GM18505 (cell line): ENCODE measurements at regions not wholly inside any gene's neighbourhood (a gene's known extent, or its start where the extent isn't known, plus 50 kb on each side); places are given as distances from the start of the nearest gene placed in this dataset.
"Not testable (repeated sequence)": the region's sequence is repeated elsewhere in the genome, so short reads cannot be mapped to it uniquely, and the experiment has no call there.

ENCODE experiments used
- ATAC-seq: cut with Tn5 transposase; IDR thresholded peaks from one replicate; pipeline ENCODE4 v1.9.1; 2021; ENCODE audit not compliant: unreplicated experiment
- POLR2A ChIP-seq: IDR thresholded peaks from 4 replicates; pipeline ENCODE4 v1.6.1; 2011; ENCODE audit warnings: borderline replicate concordance; ENCODE audit not compliant: insufficient read depth, insufficient read length; ENCODE audit errors: extremely low read depth

DNA sequence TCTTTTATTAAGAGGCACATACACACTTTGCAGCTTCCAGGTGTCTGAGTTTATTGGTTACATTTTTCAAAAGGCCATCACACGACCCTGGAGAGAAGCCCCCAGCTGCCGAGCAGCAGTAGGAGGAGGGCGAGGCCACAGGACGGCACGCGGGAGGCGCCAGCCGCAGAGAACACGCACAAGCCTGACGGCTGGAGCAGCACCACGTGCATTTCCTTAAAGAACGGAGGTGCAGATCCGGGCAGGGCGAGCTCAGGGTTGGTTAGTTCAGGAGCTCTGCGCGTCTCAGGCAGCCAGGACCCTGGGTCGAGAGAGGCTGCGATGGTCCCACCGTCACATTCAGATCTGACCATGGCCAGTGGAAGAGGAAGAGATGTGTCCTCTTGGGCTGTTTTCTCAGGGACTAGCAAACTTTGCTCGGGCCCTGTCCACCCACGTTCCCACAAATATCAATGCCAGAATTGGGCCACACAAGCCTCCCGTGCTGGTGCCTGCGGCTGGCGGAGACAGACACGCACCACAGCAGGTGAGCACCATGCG lies 121.4 kb upstream of the AFDN start:
- no peak for ATAC-seq
- TF ChIP-seq POLR2A: no peak

DNA sequence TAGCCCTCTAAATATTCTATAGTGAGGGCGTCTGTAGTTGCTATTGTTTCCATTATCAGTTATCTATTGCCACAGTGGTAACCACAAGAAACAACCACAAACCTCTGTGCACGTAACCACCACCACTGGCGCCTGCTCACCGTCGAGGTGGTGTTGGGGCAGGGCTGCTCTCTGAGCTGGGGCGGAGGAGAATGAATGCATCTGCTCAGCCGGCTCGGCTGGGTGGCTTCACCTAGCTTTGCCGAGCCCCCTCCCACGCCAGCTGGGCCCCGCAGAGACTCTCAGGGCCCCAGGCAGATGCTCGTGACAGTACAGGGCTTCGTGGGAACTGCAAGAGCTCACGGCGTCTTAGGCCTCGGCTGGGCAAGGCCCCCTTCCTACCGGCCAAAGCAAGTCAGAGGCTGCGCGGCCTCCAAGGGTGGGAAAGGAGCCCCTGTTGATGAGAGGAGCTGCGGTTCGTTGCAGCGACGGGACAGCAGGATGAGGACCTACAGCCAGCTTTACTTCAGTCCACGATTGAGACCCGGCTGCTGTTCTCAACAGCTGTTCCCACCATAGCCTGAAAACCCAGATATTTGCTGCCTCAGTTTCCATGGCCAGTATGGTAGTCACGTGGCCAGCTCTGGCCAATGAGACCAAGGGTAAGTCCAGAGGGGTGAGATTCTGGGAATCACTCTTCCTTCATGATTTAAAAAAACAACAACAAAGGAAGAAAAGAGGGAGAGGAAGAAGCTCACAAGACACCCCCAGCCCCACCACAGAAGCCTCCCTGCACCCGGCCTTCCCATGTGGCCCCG lies 120.2 kb upstream of the AFDN start:
- no peak for TF ChIP-seq POLR2A
- peak; percentile 96 for ATAC-seq

DNA sequence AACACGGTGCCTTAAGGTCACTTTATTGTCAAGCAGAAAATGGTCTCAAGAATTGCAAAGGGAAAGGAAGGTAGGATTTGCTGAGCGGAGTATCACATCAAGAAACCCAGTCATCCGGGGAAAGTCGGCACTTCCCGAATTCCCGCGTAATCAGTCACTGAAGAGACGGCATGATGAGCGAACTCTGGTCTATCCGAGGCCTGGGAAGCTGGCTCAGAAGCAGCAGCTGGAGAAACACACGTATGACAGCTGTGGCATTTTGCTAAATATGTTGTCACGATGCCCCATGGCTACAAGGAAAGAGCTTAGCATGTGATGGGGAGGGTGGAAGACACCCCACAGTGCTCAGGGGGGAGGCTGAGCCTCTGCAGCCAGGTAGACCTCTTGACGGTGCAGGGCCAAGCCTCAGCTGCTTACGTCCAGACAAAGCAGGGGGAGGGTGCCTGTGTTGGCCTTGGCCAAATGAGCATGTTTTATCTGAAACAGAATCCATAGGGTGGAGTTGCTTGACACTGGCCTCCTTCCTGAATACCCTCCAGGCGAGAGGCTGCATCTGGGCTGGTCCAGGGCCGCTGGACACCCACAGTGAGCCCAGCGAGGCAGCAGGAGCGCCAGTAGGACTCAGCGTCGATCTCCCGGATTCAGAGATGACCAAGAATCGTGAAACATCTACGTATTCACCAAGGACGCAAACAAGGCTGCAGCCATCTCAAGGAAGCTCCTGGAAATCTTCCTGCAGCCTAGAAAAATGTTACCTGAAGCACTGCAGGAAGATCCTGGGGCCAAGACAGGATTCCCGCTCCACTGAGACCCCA lies 118.8 kb upstream of the AFDN start:
- ATAC-seq: no peak
- TF ChIP-seq POLR2A: no peak

DNA sequence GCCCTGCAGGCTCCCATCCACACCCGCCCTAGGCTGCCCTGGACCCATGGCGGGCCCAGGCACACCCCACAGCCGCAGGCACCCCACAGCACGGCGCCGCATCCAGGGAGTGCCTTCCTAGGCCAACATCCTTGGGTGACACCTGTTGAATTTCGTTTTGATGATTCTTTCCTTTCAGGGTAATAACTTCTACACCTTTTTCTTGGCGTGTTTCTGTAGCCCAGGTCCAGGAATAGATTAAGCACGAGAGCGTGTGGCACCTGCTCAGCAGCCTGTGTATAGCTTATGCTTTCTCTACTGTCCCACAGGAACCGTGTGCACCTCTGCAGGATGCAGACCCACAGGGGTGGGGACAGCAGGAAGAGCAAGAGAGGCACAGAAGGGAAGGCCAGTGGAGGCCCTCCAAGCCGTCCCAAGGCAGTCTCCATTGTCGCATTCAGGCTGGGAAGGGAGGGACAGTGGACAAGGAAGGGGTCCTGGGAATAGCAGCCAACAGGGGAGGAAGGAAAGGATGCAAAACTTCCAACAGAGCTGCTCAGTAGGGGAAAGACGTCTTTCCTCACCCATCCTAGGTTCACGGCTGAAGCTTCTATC lies 118.1 kb upstream of the AFDN start:
- no peak for ATAC-seq
- no peak for TF ChIP-seq POLR2A

DNA sequence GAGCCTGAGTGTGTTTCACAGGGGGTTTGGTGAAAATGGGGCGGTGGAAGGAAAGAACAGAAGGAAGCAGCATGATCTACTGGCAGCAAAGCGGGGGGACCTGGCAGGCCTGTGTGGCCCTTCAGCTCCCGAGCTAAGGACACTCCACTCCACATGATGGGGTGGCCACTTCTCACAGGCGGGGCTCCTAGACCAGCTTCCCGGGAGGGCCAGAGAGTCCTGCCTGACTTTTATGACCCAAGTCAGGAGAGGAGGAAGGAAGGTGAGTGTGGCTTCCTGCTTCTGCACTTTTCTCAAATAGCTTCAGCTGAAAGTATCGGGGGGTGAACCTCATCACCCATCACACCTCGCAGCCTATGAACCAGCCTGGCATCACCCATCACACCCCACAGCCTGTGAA lies 117.5 kb upstream of the AFDN start:
- no peak for TF ChIP-seq POLR2A
- ATAC-seq: no peak

DNA sequence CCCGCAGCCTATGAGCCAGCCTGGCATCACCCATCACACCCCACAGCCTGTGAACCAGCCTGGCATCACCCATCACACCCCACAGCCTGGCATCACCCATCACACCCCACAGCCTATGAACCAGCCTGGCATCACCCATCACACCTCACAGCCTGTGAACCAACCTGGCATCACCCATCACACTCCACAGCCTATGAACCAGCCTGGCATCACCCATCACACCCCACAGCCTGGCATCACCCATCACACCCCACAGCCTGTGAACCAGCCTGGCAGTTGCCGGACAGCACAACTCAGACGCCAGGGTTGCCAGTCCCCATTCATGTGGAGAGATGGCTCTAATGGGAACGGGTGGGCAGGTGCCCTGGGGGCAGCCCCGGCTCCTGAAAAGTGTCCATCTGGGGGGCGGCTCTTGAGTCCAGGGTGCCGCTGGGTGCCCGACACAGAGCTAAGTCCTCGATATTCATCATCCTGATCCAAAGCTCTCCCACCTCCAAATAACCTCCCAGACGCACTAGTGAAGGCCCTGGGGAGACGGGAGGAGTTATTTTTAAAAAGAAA lies 116.9 kb upstream of the AFDN start:
- ATAC-seq: not testable (repeated sequence)

DNA sequence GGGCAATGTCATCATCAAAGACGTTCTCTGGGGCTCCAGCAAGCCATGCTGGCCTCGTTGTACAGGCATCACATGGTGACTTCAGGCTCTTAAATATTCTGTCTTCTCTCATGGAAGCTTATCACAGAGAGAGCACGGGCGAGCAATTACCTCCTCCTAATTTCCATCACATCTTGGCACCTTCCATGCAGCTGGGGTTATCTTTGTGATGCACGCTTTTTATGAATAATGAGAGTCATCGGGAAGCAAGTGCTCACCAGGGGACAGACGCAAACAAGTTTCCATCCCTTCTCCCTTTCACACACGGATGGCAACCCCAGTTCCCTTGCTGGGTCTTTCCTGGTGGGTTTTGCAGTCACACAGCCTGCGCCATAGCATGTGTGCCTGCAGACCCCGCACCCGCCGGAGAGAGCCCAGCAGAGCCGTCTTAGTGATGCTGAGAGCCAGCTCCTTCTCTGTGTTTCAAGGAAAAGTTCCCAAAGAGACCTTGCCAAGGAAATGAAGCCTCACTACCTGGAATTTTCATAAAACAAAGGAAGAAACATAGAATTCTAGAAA lies 116.3 kb upstream of the AFDN start:
- TF ChIP-seq POLR2A: no peak
- no peak for ATAC-seq

DNA sequence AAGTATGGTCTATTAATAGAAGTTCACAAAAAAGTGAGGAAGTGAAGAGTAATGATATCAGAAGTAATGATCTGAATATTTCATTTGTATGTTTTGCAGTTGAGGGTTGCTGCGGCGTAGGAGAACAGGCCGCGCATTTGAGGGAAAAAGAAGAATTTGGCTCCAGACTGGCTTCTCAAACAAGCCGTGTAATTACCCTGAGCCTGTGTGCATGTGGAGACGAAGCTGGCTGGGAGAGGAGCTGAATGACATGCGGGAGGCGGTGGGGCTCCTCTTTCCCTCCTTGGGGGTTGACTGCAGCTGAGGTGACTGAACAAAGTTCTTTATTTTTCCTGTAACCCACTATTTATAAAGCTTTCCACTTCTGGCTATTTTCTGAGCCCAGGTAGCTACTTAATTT lies 115.5 kb upstream of the AFDN start:
- ATAC-seq: no peak
- TF ChIP-seq POLR2A: no peak

DNA sequence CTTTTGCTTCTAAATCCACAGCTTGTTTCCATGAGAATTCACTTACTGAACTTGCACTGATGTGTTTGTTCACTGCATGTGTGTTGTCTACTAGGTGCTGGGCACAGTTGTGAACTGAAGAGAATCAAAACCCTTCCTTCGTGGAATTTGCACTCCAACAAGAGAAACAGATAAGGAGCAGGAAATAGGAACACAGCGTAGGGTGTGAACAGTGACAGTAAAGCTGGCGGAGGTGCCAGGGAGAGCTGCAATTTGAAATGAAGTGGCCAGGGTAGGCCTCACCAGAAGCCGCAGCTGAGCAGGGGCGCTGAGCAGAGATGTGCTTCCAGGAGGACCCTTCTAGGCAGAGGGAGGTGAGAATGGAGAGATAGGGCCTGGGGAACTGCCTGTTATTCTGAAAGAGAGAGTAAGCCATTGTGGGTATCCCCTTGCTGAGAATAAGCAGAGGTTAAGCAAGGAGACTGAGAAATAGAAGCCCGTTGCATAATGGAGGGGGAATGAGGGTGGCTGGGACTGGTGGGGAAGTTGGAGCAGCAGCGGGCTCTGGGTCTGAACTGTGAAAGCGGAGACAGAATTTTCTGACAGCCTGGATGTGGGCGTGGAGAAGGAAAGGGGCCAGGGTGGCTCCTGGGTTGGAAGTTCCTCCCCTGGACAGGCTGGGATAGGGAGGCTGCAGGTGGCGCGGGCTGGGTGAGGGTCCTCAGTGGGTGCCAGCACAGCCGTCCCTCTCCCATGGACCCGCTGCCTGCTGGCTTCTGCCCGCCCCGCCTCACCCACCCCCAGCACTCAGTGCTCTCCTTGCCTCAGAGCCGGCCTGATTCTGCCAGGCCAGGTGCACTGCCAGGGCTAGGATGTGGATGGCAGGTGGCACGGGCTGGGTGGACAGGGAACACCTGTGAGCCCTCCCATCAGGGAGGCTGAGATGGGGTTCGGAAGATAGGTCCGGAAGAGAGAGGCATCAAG lies 114.7 kb upstream of the AFDN start:
- no peak for TF ChIP-seq POLR2A
- no peak for ATAC-seq

DNA sequence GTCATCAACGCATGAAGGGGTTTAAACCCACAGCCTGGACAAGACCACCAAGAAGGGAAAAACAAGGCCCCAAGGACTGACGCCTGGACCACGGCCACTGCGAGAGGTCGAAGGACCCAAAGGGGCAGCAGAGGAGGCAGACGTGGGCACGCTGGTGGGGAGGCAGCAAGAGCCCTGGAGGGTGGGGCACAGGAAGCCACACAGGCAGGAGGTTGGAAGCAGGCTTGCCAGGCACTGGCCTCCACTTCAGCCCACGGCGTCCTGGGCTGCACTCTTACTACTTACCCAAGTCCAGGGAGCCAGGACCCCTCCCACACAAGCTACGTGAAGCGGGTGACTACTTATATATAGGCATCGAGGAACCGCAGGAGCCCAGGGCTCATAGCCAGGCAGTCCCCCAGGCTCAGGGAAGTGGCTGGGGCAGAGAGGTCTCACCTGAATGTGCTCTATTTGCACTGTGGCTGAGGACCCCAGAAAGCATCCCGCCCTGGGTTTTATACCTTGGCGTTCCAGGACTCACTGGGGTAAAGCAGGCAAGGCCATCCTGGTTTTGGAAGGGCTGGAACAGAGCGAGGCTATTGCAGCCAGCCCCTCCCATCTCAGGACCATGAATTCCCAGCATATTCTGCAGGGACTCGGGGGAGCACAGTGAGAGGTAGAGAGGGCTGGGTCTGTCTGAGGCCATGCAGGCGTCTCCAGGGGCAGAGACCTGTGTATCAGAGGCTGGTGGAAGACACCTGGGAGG lies 113.8 kb upstream of the AFDN start:
- no peak for ATAC-seq
- no peak for TF ChIP-seq POLR2A

DNA sequence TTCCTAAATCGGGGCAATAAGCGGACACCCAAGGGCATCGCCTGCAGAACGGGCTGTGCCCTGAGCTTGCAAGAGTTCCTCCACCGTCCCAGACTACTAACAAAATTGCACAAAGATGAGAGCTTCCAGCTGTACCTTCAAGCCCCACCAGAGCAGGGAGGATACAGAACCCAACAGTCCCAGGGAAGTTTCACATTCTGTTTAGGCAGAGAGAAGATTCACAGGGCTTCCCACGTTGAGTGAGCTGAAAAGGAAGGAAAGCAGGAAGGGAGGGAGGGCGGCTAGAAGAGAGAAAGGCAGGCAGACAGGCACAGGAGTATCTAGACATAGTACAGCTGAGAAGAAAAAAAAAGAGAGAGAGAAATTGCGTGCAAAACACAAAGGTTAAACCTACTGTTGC lies 112.6 kb upstream of the AFDN start:
- no peak for ATAC-seq
- no peak for TF ChIP-seq POLR2A

DNA sequence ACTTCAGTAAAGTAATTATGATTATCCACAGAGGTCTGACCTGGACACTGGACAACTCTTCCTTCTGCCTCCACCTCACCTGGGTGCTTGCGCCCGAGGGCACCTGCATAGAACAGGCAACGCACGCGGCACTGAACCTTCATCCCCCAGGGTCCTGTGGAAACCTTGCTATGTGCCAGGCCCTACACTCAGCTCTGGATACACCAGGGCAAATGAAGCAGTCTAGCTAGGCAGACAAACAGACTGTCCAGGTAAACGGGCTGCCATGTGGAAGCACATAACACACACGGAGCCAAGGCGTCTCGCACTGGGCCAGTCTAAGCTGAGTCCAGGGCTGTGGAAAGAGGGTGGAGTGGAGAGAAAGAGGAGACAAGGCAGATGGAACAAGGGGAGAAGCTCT lies 109.3 kb upstream of the AFDN start:
- TF ChIP-seq POLR2A: no peak
- ATAC-seq: no peak

DNA sequence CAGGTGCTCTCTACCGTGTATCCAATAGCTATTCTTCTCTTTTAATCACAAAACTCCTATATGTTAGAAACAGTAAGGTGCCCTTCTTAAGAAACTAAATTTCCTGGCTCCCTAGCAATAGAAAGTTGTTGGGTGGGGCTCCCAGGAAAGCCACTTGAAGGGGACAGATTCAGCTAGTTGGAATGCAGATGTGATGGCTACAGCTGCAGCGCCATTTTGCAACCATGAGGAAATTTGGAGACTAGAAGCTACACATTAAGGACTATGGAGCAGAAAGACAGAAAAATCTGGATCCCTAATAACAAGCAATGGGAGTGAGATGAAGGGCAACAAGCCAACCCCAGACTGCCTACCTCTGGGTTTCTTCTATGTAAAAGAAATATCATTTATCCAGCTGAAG lies 108.8 kb upstream of the AFDN start:
- no peak for ATAC-seq
- TF ChIP-seq POLR2A: no peak
